Esophagus muscularis mucosa (tissue), 4 donors: ENCODE measurements at regions not wholly inside any gene's neighbourhood (a gene's known extent, or its start where the extent isn't known, plus 50 kb on each side); places are given as distances from the start of the nearest gene placed in this dataset.
A peak's percentile ranks its signal among the peaks of the same experiment; 100 is the strongest.

ENCODE experiments used
- DNase-seq: peaks from one replicate; pipeline ENCODE4 v3.0.0-alpha.2; 2017; ENCODE audit errors: extremely low spot score
- H3K27ac ChIP-seq, 4 donors: fragments of 200-600 bp; sonication (generic); replicated peaks in 1 of 4; 1 replicate in 3 of 4; 2 replicates in 1 of 4; pipeline ENCODE4 v1.5.1; 2016 to 2019; ENCODE audit warnings: mild to moderate bottlenecking in 1 of 4
- H3K27me3 ChIP-seq, 4 donors: fragments of 200-600 bp; sonication (generic); one replicate each; pipeline versions ENCODE4 v1.5.1 to v1.6.0; 2016 to 2019
- H3K36me3 ChIP-seq, 4 donors: fragments of 200-600 bp; sonication (generic); one replicate each; pipeline ENCODE4 v1.5.1; 2016 to 2019
- H3K4me1 ChIP-seq, 4 donors: fragments of 200-600 bp; sonication (generic); one replicate each; pipeline ENCODE4 v1.5.1; 2016 to 2019
- H3K4me3 ChIP-seq, 4 donors: fragments of 200-600 bp; sonication (generic); 1 replicate in 2 of 4; 2 replicates in 2 of 4; pipeline ENCODE4 v1.5.1; 2016 to 2019; ENCODE audit warnings: mild to moderate bottlenecking in 4 of 4, moderate library complexity in 1 of 4
- H3K9me3 ChIP-seq, 4 donors: fragments of 200-600 bp; sonication (generic); 1 replicate in 3 of 4; 2 replicates in 1 of 4; pipeline ENCODE4 v1.5.1; 2016 to 2019
- CTCF ChIP-seq, 3 experiments: fragments of 200-600 bp in 2 of 3; fragments of 450-650 bp in 1 of 3; sonication (generic) in 2 of 3; IDR thresholded peaks; one replicate each; pipeline ENCODE4 v1.5.1; 2017 to 2019; ENCODE audit warnings: antibody characterized with exemption in 3 of 3, mild to moderate bottlenecking in 2 of 3, moderate library complexity in 1 of 3
- EP300 ChIP-seq: sonication (generic); formaldehyde crosslinking; IDR thresholded peaks from one replicate; pipeline ENCODE4 v1.6.1; 2017; ENCODE audit warnings: antibody characterized with exemption
- POLR2A ChIP-seq: fragments of 450-650 bp; IDR thresholded peaks from one replicate; pipeline ENCODE4 v1.6.1; 2017; ENCODE audit warnings: antibody characterized with exemption, moderate library complexity, mild to moderate bottlenecking, low read depth
- POLR2AphosphoS5 ChIP-seq, 2 donors: sonication (generic); formaldehyde crosslinking; IDR thresholded peaks; one replicate each; pipeline ENCODE4 v1.6.1; 2017; ENCODE audit warnings: antibody characterized with exemption in 2 of 2
- WGBS: methylation state at CpG from one replicate; pipeline ENCODE4 v1.1.5; 2018; 5-methylcytosine and 5-hydroxymethylcytosine counted together
- intact Hi-C: fragments of 100-400 bp; cut with DNase I; formaldehyde crosslinking; loops from one replicate; pipeline ENCODE4 v1.15.1; 2023

GRCh38 chr10:35712486-35712885 is 70.4 kb upstream of the FZD8 start:
- Histone ChIP-seq H3K36me3 (no peaks in the 10 kb centered on the region), H3K4me3 (no peak overlapping the region), H3K27ac (no peak overlapping the region), H3K9me3 (no peaks in the 10 kb centered on the region), H3K27me3 (peaks cover 0 to 11% (median 0%) of the 10 kb centered on the region in 4 donors), H3K4me1 (no peaks in the 10 kb centered on the region)
- intact Hi-C loops: no loop called here
- no peak for TF ChIP-seq CTCF (IDR thresholded peaks at IDR 0.05)
- no peak for TF ChIP-seq EP300
- no peak for TF ChIP-seq POLR2AphosphoS5 (IDR thresholded peaks at IDR 0.05)
- TF ChIP-seq POLR2A: no peak
- peak; percentile 19 for DNase-seq
- WGBS: 81% methylated on average over 3 of the region's 3 CpGs

- Histone ChIP-seq H3K4me1 (no peaks in the 10 kb centered on the region), H3K36me3 (no peaks in the 10 kb centered on the region), H3K4me3 (no peak overlapping the region), H3K27me3 (peaks cover 0 to 11% (median 0%) of the 10 kb centered on the region in 4 donors), H3K9me3 (peaks cover 0 to 5% (median 0%) of the 10 kb centered on the region in 4 donors), H3K27ac (no peak overlapping the region)
- DNase-seq: peak; percentile 81
- TF ChIP-seq EP300 (no peak), POLR2A (no peak), CTCF (IDR thresholded peaks at IDR 0.05) (no peak), POLR2AphosphoS5 (IDR thresholded peaks at IDR 0.05) (no peak)
- WGBS: 64% methylated on average over 13 of the region's 15 CpGs
- intact Hi-C loops: no loop called here
Observed at GRCh38 chr10:35711615-35712411, 69.7 kb upstream of the FZD8 start.

- H3K36me3 ChIP-seq: no peaks in the 10 kb centered on the region
- TF ChIP-seq CTCF (IDR thresholded peaks at IDR 0.05) (no peak), EP300 (no peak), POLR2AphosphoS5 (IDR thresholded peaks at IDR 0.05) (no peak), POLR2A (no peak)
- 88% methylated on average over 2 of the region's 2 CpGs for WGBS
- H3K27ac ChIP-seq: no peak overlapping the region
- H3K27me3 ChIP-seq: peaks cover 0 to 11% (median 0%) of the 10 kb centered on the region in 4 donors
- intact Hi-C loops: no loop called here
- no peak overlapping the region for H3K4me3 ChIP-seq
- peaks cover 0 to 9% (median 0%) of the 10 kb centered on the region in 4 donors for H3K9me3 ChIP-seq
- no peaks in the 10 kb centered on the region for H3K4me1 ChIP-seq
- no peak for DNase-seq
Observed at GRCh38 chr10:35707642-35708425, 65.7 kb upstream of the FZD8 start.

GRCh38 chr10:35706959-35707358 is 64.9 kb upstream of the FZD8 start:
- 96% methylated on average over 3 of the region's 3 CpGs for WGBS
- intact Hi-C loops: no loop called here
- H3K4me1 ChIP-seq: no peaks in the 10 kb centered on the region
- no peak overlapping the region for H3K27ac ChIP-seq
- TF ChIP-seq POLR2AphosphoS5 (IDR thresholded peaks at IDR 0.05) (no peak), CTCF (IDR thresholded peaks at IDR 0.05) (no peak)
- peaks cover 0 to 9% (median 0%) of the 10 kb centered on the region in 4 donors for H3K9me3 ChIP-seq
- H3K27me3 ChIP-seq: peaks cover 0 to 6% (median 0%) of the 10 kb centered on the region in 4 donors
- no peak overlapping the region for H3K4me3 ChIP-seq
- no peaks in the 10 kb centered on the region for H3K36me3 ChIP-seq
- DNase-seq: no peak
